ENCODE measurements at regions not wholly inside any gene's neighbourhood (a gene's known extent, or its start where the extent isn't known, plus 50 kb on each side); places are given as distances from the start of the nearest gene placed in this dataset.

DNA sequence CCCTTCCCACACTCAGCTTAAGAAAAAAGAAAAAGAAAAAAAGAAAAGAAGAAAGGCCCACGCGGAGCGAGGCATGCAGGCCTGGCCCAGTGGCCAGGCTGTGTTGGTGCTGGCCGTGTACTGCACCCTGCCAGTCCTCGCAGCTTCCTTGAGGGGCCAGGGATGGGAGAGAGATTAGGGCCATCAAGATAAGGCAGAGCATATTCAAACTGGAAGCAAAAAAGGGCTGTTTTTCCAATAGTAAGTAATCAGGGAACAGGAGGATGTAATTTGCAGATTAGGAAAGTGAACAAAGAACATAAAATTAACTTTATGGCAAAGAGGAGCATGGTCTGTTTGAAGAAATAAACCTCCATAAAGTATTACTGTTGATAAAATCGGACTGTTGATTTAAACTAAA, 319.6 kb upstream of the CLINT1 start:
- Histone ChIP-seq H3K27ac (no peak overlapping the region), H3K4me1 (no peaks in the 10 kb centered on the region), H3K9me3 (no peaks in the 10 kb centered on the region), H3K4me3 (no peak overlapping the region), H3K27me3 (no peaks in the 10 kb centered on the region), H3K36me3 (no peaks in the 10 kb centered on the region)
- no peak for DNase-seq
- ATAC-seq = no peak
- intact Hi-C loops (cut with DNase I; ENCODE audit: low total_unique reads) = loop anchor here (5.0 kb wide), 1 partner anchor 519 kb away; no protein-coding TSS in a partner anchor
- TF ChIP-seq, protein P1, sequence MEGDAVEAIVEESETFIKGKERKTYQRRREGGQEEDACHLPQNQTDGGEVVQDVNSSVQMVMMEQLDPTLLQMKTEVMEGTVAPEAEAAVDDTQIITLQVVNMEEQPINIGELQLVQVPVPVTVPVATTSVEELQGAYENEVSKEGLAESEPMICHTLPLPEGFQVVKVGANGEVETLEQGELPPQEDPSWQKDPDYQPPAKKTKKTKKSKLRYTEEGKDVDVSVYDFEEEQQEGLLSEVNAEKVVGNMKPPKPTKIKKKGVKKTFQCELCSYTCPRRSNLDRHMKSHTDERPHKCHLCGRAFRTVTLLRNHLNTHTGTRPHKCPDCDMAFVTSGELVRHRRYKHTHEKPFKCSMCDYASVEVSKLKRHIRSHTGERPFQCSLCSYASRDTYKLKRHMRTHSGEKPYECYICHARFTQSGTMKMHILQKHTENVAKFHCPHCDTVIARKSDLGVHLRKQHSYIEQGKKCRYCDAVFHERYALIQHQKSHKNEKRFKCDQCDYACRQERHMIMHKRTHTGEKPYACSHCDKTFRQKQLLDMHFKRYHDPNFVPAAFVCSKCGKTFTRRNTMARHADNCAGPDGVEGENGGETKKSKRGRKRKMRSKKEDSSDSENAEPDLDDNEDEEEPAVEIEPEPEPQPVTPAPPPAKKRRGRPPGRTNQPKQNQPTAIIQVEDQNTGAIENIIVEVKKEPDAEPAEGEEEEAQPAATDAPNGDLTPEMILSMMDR (IDR thresholded peaks at IDR 0.05 in 4 of 5, conservative IDR thresholded peaks at IDR 0.05 in 1 of 5) = no peak
- no peak for TF ChIP-seq POLR2A (IDR thresholded peaks at IDR 0.05)
- in situ Hi-C loops (cut with MboI; ENCODE audit: low sequenced_read_pairs in 4 of 4) = loop anchor here (10.0 kb wide), 2 partner anchors 516 to 926 kb away; no protein-coding TSS in a partner anchor

DNA sequence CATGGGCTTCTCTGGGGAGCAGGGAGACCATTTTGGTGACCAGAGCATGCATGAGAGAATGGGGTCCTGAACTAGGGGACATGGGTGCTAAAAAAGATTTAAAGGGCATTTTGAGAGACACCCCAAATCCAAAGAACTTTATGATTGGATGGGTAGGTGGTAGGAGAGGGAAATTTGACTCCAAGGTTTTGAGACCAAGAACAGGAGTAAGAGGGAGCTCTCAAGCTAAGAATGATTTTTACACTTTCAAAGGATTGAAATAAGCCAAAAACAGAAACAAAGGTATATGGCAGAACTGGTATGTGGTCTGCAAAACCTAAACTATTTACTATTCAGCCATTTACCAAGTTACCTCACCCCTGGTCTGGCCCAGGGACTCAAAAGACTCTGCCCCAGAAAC, 318.2 kb upstream of the CLINT1 start:
- in situ Hi-C loops (cut with MboI; ENCODE audit: low sequenced_read_pairs in 4 of 4) (loop anchor here (10.0 kb wide), 2 partner anchors 518 to 928 kb away; no protein-coding TSS in a partner anchor), intact Hi-C loops (cut with DNase I; ENCODE audit: low total_unique reads) (loop anchor here (5.0 kb wide), 1 partner anchor 520 kb away; no protein-coding TSS in a partner anchor)
- no peak overlapping the region for H3K27ac ChIP-seq
- H3K36me3 ChIP-seq = no peaks in the 10 kb centered on the region
- H3K9me3 ChIP-seq = no peaks in the 10 kb centered on the region
- H3K4me3 ChIP-seq = no peak overlapping the region
- no peaks in the 10 kb centered on the region for H3K27me3 ChIP-seq
- ATAC-seq (no peak), DNase-seq (no peak)
- H3K4me1 ChIP-seq = no peaks in the 10 kb centered on the region
- TF ChIP-seq POLR2A (IDR thresholded peaks at IDR 0.05) = no peak
- TF ChIP-seq, protein P1 (IDR thresholded peaks at IDR 0.05 in 4 of 5, conservative IDR thresholded peaks at IDR 0.05 in 1 of 5) = no peak

DNA sequence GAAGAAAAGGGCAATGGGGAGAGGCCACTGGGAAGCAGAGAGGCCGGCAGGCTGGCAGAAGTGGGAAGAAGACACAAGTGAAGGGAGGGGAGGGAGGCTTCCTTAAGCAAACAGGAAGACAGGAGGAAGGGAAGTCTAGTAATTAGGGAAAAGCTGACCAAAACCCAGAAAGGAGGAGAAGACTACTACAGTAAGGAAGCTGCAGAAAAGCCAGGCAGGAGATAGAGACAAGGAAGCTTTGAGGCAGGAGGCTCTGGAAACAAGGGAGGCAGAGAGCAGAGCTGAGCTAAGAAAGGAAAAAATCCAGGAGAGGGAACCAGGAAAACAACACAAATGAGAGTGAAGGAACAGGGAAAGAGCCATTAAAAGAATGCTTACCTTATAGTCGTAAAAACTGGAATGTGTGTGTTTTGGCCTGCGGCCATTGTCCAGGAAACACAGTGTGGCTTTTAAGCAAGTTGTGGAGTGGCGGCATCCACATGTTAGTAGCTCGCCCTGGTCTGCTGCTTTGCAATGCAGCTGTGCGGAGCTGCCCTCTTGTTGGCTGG, 317.1 kb upstream of the CLINT1 start:
- H3K36me3 ChIP-seq = no peaks in the 10 kb centered on the region
- no peaks in the 10 kb centered on the region for H3K9me3 ChIP-seq
- no peaks in the 10 kb centered on the region for H3K4me1 ChIP-seq
- TF ChIP-seq, protein P1 (IDR thresholded peaks at IDR 0.05 in 4 of 5, conservative IDR thresholded peaks at IDR 0.05 in 1 of 5) = no peak
- TF ChIP-seq POLR2A (IDR thresholded peaks at IDR 0.05) = no peak
- in situ Hi-C loops (cut with MboI; ENCODE audit: low sequenced_read_pairs in 4 of 4) = loop anchor here (10.0 kb wide), 2 partner anchors 519 to 929 kb away; no protein-coding TSS in a partner anchor
- intact Hi-C loops (cut with DNase I; ENCODE audit: low total_unique reads) = loop anchor here (2.0 to 5.0 kb wide), 2 partner anchors 521 to 931 kb away; no protein-coding TSS in a partner anchor
- no peak overlapping the region for H3K4me3 ChIP-seq
- ATAC-seq = no peak
- DNase-seq = no peak
- H3K27me3 ChIP-seq = no peaks in the 10 kb centered on the region
- no peak overlapping the region for H3K27ac ChIP-seq

DNA sequence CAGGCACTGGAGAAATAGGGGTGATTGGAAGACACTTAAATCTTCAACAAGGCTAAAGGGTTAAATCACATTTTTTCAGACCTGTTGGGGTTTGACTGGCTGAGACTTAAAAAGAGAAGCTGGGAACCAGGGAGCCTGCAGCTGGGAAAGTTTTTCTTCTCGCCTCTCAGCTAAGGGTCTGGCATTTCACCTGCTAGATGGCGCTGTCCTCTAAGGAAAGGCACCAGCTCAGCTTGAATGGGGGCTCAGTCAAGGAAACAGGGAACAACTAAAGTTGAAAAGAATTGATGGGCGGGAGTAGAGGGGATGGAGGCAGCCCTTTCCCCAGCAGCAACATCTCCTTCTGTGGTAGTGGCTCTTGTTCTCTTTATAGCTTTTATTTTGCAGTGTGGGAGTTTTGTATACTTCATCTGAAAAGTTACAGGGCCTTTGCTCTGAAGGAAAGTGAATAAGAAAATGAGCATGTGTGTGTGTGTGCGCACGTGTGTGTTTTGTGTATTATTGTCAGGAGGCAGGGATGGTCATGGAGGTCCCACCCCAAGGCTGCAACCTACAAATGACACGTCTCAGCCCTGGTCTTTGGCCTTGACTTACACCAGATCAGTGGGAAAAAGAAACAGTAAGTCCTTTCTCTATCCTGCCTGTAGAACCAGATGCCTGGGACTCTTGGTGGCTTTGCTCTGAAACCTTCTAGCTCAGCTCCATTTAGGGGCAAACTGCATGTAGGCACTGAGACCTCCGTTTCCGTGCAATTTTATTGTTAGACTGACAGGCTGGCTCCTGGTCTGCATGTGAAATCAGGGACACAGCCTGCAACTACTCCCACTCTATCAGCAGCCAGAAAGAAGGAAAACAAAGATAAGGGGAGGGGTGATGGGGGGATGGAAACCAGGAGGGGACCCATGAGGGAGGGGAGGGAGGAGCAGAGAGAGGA, 316.2 kb upstream of the CLINT1 start:
- in situ Hi-C loops (cut with MboI; ENCODE audit: low sequenced_read_pairs in 4 of 4) = loop anchor here (5.0 to 10.0 kb wide), 3 partner anchors 520 to 947 kb away; no protein-coding TSS in a partner anchor
- ATAC-seq (peak; percentile 43 to 61), DNase-seq (peak; percentile 38 to 42)

More for the DNA sequence above, 316.2 kb upstream of the CLINT1 start:
- Histone ChIP-seq H3K4me1 (no peaks in the 10 kb centered on the region), H3K36me3 (no peaks in the 10 kb centered on the region), H3K27me3 (no peaks in the 10 kb centered on the region), H3K9me3 (no peaks in the 10 kb centered on the region), H3K27ac (no peak overlapping the region), H3K4me3 (no peak overlapping the region)
- intact Hi-C loops (cut with DNase I; ENCODE audit: low total_unique reads) = loop anchor here (2.0 to 5.0 kb wide), 2 partner anchors 522 to 932 kb away; no protein-coding TSS in a partner anchor
- TF ChIP-seq POLR2A (IDR thresholded peaks at IDR 0.05) = no peak
- TF ChIP-seq, protein P1 (IDR thresholded peaks at IDR 0.05 in 4 of 5, conservative IDR thresholded peaks at IDR 0.05 in 1 of 5) = peak; percentile 36 to 66 (median 56)

Measured in gastrocnemius medialis (tissue), 4 donors.